ENCODE measurements at regions not wholly inside any gene's neighbourhood (a gene's known extent, or its start where the extent isn't known, plus 50 kb on each side); places are given as distances from the start of the nearest gene placed in this dataset.

GRCh38 chr5:121008041-121008440 lies 543.9 kb downstream of the PRR16 start:
- H3K9ac ChIP-seq (ENCODE audit: low read length) = no peak overlapping the region
- no peaks in the 10 kb centered on the region for H3K9me3 ChIP-seq (ENCODE audit: control insufficient read depth, low read length)
- no peaks in the 10 kb centered on the region for H3K4me1 ChIP-seq (ENCODE audit: control insufficient read depth, insufficient read depth, low read length)

GRCh38 chr5:121009058-121009457 lies 545.0 kb downstream of the PRR16 start:
- Histone ChIP-seq H3K9ac (ENCODE audit: low read length) (no peak overlapping the region), H3K27me3 (replicated peaks; ENCODE audit: control insufficient read depth, insufficient read depth, low read length) (no peaks in the 10 kb centered on the region), H3K9me3 (ENCODE audit: control insufficient read depth, low read length) (no peaks in the 10 kb centered on the region), H3K4me1 (ENCODE audit: control insufficient read depth, insufficient read depth, low read length) (no peaks in the 10 kb centered on the region), H3K4me3 (ENCODE audit: low read length) (no peak overlapping the region), H3K36me3 (ENCODE audit: control insufficient read depth, insufficient read depth, low read length, severe bottlenecking) (no peaks in the 10 kb centered on the region)
- DNase-seq (ENCODE audit: low read depth) = no peak

More at GRCh38 chr5:121008041-121008440, 543.9 kb downstream of the PRR16 start:
- DNase-seq (ENCODE audit: low read depth) = no peak
- Histone ChIP-seq H3K4me3 (ENCODE audit: low read length) (no peak overlapping the region), H3K27me3 (replicated peaks; ENCODE audit: control insufficient read depth, insufficient read depth, low read length) (no peaks in the 10 kb centered on the region), H3K36me3 (ENCODE audit: control insufficient read depth, insufficient read depth, low read length, severe bottlenecking) (no peaks in the 10 kb centered on the region)

GRCh38 chr5:121018004-121018403 lies 553.9 kb downstream of the PRR16 start:
- no peak for DNase-seq (ENCODE audit: low read depth)
- Histone ChIP-seq H3K9ac (ENCODE audit: low read length) (no peak overlapping the region), H3K4me1 (ENCODE audit: control insufficient read depth, insufficient read depth, low read length) (no peaks in the 10 kb centered on the region), H3K27me3 (replicated peaks; ENCODE audit: control insufficient read depth, insufficient read depth, low read length) (no peaks in the 10 kb centered on the region), H3K4me3 (ENCODE audit: low read length) (no peak overlapping the region), H3K9me3 (ENCODE audit: control insufficient read depth, low read length) (no peaks in the 10 kb centered on the region), H3K36me3 (ENCODE audit: control insufficient read depth, insufficient read depth, low read length, severe bottlenecking) (no peaks in the 10 kb centered on the region)

GRCh38 chr5:121019106-121019505 lies 555.0 kb downstream of the PRR16 start:
- H3K27me3 ChIP-seq (replicated peaks; ENCODE audit: control insufficient read depth, insufficient read depth, low read length) = no peaks in the 10 kb centered on the region
- no peaks in the 10 kb centered on the region for H3K36me3 ChIP-seq (ENCODE audit: control insufficient read depth, insufficient read depth, low read length, severe bottlenecking)
- no peak overlapping the region for H3K9ac ChIP-seq (ENCODE audit: low read length)
- no peak for DNase-seq (ENCODE audit: low read depth)
- H3K9me3 ChIP-seq (ENCODE audit: control insufficient read depth, low read length) = no peaks in the 10 kb centered on the region
- H3K4me3 ChIP-seq (ENCODE audit: low read length) = no peak overlapping the region
- H3K4me1 ChIP-seq (ENCODE audit: control insufficient read depth, insufficient read depth, low read length) = no peaks in the 10 kb centered on the region

GRCh38 chr5:121019734-121020133 lies 555.6 kb downstream of the PRR16 start:
- Histone ChIP-seq H3K4me3 (ENCODE audit: low read length) (no peak overlapping the region), H3K9me3 (ENCODE audit: control insufficient read depth, low read length) (no peaks in the 10 kb centered on the region), H3K27me3 (replicated peaks; ENCODE audit: control insufficient read depth, insufficient read depth, low read length) (no peaks in the 10 kb centered on the region), H3K36me3 (ENCODE audit: control insufficient read depth, insufficient read depth, low read length, severe bottlenecking) (no peaks in the 10 kb centered on the region), H3K4me1 (ENCODE audit: control insufficient read depth, insufficient read depth, low read length) (no peaks in the 10 kb centered on the region), H3K9ac (ENCODE audit: low read length) (no peak overlapping the region)
- DNase-seq (ENCODE audit: low read depth) = no peak

GRCh38 chr5:121021681-121022080 lies 557.6 kb downstream of the PRR16 start:
- no peak for DNase-seq (ENCODE audit: low read depth)
- Histone ChIP-seq H3K4me3 (ENCODE audit: low read length) (no peak overlapping the region), H3K9ac (ENCODE audit: low read length) (no peak overlapping the region), H3K9me3 (ENCODE audit: control insufficient read depth, low read length) (no peaks in the 10 kb centered on the region), H3K36me3 (ENCODE audit: control insufficient read depth, insufficient read depth, low read length, severe bottlenecking) (no peaks in the 10 kb centered on the region), H3K27me3 (replicated peaks; ENCODE audit: control insufficient read depth, insufficient read depth, low read length) (no peaks in the 10 kb centered on the region), H3K4me1 (ENCODE audit: control insufficient read depth, insufficient read depth, low read length) (no peaks in the 10 kb centered on the region)

- no peaks in the 10 kb centered on the region for H3K36me3 ChIP-seq (ENCODE audit: control insufficient read depth, insufficient read depth, low read length, severe bottlenecking)
- DNase-seq (ENCODE audit: low read depth) = no peak
- H3K9ac ChIP-seq (ENCODE audit: low read length) = no peak overlapping the region
- no peaks in the 10 kb centered on the region for H3K27me3 ChIP-seq (replicated peaks; ENCODE audit: control insufficient read depth, insufficient read depth, low read length)
- no peak overlapping the region for H3K4me3 ChIP-seq (ENCODE audit: low read length)
- no peaks in the 10 kb centered on the region for H3K9me3 ChIP-seq (ENCODE audit: control insufficient read depth, low read length)
- H3K4me1 ChIP-seq (ENCODE audit: control insufficient read depth, insufficient read depth, low read length) = no peaks in the 10 kb centered on the region
These were observed 560.6 kb downstream of the PRR16 start for GRCh38 chr5:121024416-121025311.

GRCh38 chr5:121025671-121026070 lies 561.6 kb downstream of the PRR16 start:
- Histone ChIP-seq H3K9me3 (ENCODE audit: control insufficient read depth, low read length) (no peaks in the 10 kb centered on the region), H3K9ac (ENCODE audit: low read length) (no peak overlapping the region), H3K27me3 (replicated peaks; ENCODE audit: control insufficient read depth, insufficient read depth, low read length) (no peaks in the 10 kb centered on the region), H3K36me3 (ENCODE audit: control insufficient read depth, insufficient read depth, low read length, severe bottlenecking) (no peaks in the 10 kb centered on the region), H3K4me3 (ENCODE audit: low read length) (no peak overlapping the region), H3K4me1 (ENCODE audit: control insufficient read depth, insufficient read depth, low read length) (no peaks in the 10 kb centered on the region)
- DNase-seq (ENCODE audit: low read depth) = no peak

- no peaks in the 10 kb centered on the region for H3K4me1 ChIP-seq (ENCODE audit: control insufficient read depth, insufficient read depth, low read length)
- no peaks in the 10 kb centered on the region for H3K27me3 ChIP-seq (replicated peaks; ENCODE audit: control insufficient read depth, insufficient read depth, low read length)
- H3K9me3 ChIP-seq (ENCODE audit: control insufficient read depth, low read length) = no peaks in the 10 kb centered on the region
- no peak for DNase-seq (ENCODE audit: low read depth)
- H3K4me3 ChIP-seq (ENCODE audit: low read length) = no peak overlapping the region
- H3K9ac ChIP-seq (ENCODE audit: low read length) = no peak overlapping the region
- no peaks in the 10 kb centered on the region for H3K36me3 ChIP-seq (ENCODE audit: control insufficient read depth, insufficient read depth, low read length, severe bottlenecking)
These were observed 563.5 kb downstream of the PRR16 start for GRCh38 chr5:121027636-121028035.

- Histone ChIP-seq H3K9me3 (ENCODE audit: control insufficient read depth, low read length) (no peaks in the 10 kb centered on the region), H3K36me3 (ENCODE audit: control insufficient read depth, insufficient read depth, low read length, severe bottlenecking) (no peaks in the 10 kb centered on the region), H3K4me1 (ENCODE audit: control insufficient read depth, insufficient read depth, low read length) (no peaks in the 10 kb centered on the region), H3K4me3 (ENCODE audit: low read length) (no peak overlapping the region), H3K9ac (ENCODE audit: low read length) (no peak overlapping the region), H3K27me3 (replicated peaks; ENCODE audit: control insufficient read depth, insufficient read depth, low read length) (no peaks in the 10 kb centered on the region)
- DNase-seq (ENCODE audit: low read depth) = peak; percentile 9
These were observed 565.6 kb downstream of the PRR16 start for GRCh38 chr5:121029536-121030245.

GRCh38 chr5:121031491-121031890 lies 567.4 kb downstream of the PRR16 start:
- no peak overlapping the region for H3K4me3 ChIP-seq (ENCODE audit: low read length)
- no peak overlapping the region for H3K9ac ChIP-seq (ENCODE audit: low read length)
- H3K4me1 ChIP-seq (ENCODE audit: control insufficient read depth, insufficient read depth, low read length) = no peaks in the 10 kb centered on the region
- H3K9me3 ChIP-seq (ENCODE audit: control insufficient read depth, low read length) = no peaks in the 10 kb centered on the region
- no peaks in the 10 kb centered on the region for H3K36me3 ChIP-seq (ENCODE audit: control insufficient read depth, insufficient read depth, low read length, severe bottlenecking)
- no peaks in the 10 kb centered on the region for H3K27me3 ChIP-seq (replicated peaks; ENCODE audit: control insufficient read depth, insufficient read depth, low read length)
- DNase-seq (ENCODE audit: low read depth) = peak; percentile 71
